GM10266 (cell line): ENCODE measurements at regions not wholly inside any gene's neighbourhood (a gene's known extent, or its start where the extent isn't known, plus 50 kb on each side); places are given as distances from the start of the nearest gene placed in this dataset.

ENCODE experiments used
- DNase-seq: peaks from one replicate; pipeline ENCODE4 v3.0.0; 2012; ENCODE audit errors: extremely low spot score
- TF ChIP-seq, protein P1 (sequence below): IDR thresholded peaks from 2 replicates; pipeline ENCODE4 v1.5.1; 2012; ENCODE audit warnings: mild to moderate bottlenecking, low read depth; ENCODE audit not compliant: control insufficient read depth, insufficient read depth; ENCODE audit errors: missing control alignments

DNA sequence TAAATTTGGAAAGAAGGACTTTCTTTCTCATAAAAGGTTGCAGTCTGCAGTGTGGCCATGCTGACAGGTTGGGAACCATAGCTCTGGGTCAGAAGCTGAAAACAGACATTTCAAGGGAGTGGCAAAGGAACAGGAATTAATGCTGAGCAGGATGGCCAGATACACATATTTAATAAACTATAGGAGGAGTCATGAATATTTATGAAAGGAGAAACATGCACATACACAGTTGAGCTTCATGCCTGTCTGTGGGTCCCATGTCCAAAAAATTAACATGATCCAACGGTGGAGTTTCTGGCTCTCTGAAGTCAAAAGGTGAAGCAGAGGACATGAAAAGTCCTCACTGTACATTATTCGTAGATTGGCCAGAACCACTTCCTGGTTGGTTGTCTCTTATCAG lies 2556.0 kb downstream of the PCDH9 start:
- TF ChIP-seq, protein P1, sequence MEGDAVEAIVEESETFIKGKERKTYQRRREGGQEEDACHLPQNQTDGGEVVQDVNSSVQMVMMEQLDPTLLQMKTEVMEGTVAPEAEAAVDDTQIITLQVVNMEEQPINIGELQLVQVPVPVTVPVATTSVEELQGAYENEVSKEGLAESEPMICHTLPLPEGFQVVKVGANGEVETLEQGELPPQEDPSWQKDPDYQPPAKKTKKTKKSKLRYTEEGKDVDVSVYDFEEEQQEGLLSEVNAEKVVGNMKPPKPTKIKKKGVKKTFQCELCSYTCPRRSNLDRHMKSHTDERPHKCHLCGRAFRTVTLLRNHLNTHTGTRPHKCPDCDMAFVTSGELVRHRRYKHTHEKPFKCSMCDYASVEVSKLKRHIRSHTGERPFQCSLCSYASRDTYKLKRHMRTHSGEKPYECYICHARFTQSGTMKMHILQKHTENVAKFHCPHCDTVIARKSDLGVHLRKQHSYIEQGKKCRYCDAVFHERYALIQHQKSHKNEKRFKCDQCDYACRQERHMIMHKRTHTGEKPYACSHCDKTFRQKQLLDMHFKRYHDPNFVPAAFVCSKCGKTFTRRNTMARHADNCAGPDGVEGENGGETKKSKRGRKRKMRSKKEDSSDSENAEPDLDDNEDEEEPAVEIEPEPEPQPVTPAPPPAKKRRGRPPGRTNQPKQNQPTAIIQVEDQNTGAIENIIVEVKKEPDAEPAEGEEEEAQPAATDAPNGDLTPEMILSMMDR, result no peak
- no peak for DNase-seq

DNA sequence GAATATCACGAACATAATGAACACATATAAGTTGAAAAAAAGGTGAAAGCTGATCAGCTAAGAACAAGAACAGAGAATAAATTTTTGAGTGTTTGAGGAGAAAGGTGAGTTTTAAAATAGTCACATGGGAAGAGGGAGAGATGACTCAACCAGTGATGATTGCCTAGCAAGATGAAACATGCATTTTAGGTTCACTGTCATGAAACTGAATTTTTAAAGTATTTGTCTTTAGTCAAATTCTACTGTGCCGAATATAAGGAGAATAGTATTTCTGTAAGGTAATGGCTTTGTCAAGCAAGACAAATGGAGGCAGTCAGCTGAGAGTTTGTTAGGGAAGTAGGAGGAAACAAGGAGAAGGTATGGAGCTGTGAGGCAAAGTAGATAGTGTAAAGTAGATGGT lies 2557.4 kb downstream of the PCDH9 start:
- no peak for DNase-seq
- TF ChIP-seq, protein P1, result no peak

DNA sequence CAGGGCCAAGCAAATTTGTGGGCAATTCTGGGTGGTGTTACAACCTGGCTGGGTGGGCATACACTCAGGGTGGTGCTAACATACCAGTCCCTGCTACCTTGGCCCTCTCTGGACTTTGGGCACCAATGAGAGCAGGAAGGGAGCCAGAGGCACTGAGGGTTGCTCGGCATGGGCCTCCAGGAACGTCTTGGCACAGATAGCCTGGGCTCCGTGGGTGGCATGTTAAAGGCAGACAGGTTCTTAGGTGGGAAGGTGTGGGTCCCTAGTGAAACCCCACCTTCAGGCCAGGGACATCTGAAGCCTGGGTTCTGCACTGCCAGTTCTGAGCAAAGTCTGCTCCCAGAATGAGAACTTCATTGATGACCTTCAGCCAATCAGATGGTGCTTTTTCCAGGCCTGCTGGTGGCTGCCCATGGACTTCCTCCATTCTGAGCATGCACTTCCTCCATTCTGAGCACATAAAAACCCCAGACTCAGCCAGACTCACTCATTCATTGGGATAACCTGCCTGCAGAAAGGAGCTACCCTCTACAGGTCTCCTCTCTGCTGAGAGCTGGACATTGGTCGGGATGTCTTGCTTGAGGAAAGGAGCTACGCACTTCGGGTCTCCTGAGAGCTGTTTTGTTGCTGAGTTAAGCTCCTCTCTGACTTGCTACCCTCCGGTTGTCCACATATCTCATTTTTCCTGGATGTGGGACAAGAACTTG lies 2567.1 kb downstream of the PCDH9 start:
- TF ChIP-seq, protein P1, result no peak
- DNase-seq, result no peak

DNA sequence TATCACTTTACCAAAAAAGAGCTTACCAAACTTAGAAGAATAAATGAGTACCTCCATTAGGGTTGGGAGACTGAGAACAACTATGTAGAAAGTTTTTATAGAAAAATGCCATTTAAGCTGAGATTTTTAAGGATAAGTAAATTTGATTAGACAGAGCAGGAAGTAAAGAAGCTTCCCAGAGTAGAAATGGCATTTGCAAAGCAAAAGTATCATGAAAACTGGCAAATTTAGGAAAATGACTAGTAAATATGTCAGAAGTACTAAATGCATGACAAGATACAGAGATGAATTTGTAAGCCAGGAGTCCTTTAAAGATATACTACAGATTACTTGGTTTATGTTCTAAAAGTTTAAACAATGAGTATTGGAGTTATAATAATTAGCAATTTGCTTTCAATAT lies 2581.8 kb downstream of the PCDH9 start:
- TF ChIP-seq, protein P1, result no peak
- no peak for DNase-seq

DNA sequence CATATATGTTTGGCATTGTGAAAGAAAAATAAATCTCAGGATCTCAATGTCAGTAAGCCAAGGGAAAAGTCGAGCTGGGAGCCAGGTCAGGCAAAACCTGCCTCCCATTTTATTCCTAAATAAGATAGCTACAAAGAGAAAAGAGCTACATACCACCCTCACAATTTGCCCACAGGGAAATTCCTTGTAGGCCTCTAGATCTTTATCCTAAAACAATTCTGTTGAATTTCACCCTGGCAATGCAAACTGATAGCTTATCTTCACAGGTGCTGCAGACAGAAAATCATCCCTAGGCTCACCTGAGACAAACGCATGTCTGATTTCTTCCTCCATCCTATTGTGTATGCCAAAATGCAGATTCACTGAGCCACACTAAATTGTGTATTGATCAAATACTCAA lies 2587.1 kb downstream of the PCDH9 start:
- no peak for DNase-seq
- TF ChIP-seq, protein P1, result no peak

DNA sequence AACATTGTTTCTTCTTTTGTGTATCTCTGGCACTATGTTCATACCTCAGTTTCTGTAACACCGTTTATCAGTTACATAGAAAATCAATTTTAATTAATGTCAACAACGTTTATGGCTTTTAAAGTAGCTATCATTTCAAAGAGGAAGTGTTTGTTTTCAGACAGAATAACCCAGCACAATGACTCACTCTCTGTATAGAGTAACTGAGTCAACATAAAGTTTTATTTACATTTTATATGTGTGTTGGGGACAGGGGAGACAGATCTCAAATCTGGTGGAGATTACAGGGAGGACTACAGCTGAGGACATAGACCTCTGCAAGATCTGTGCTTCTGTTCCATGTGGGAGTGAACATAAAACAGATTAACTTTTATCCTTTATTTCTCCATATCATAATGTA lies 2590.1 kb downstream of the PCDH9 start:
- DNase-seq, result no peak
- TF ChIP-seq, protein P1, result no peak

DNA sequence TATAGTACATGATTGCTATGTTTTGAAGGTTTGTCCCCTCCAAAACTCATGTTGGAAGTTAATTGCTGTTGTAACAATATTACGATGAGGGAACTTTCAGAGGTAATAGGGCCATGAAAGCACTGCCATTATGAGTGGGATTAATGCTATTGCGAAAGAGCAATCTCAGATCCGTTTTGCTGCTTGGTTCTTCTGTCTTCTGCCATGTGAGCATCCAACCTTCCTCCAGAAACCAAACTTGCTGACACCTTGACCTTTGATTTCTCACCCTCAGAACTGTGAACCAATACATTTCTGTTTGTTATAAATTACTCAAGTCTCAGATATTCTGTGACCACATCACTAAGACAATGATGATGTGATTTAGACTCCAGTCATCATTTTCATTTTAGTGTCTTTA lies 2590.9 kb downstream of the PCDH9 start:
- no peak for DNase-seq
- TF ChIP-seq, protein P1, result no peak
